Mucosa of descending colon (tissue), 3 donors: ENCODE measurements at regions not wholly inside any gene's neighbourhood (a gene's known extent, or its start where the extent isn't known, plus 50 kb on each side); places are given as distances from the start of the nearest gene placed in this dataset.

ENCODE experiments used
- ATAC-seq: fragments of 200-7000 bp; cut with Tn5 transposase; one replicate; pipeline ENCODE4 v1.9.1; 2020; ENCODE audit warnings: mild to moderate bottlenecking, moderate library complexity
- DNase-seq, 3 donors: peaks; one replicate each; pipeline ENCODE4 v3.0.0-alpha.2; 2020
- H3K36me3 ChIP-seq: fragments of 200-600 bp; one replicate; pipeline ENCODE4 v1.8.0; 2021; ENCODE audit warnings: low read depth, mild to moderate bottlenecking
- H3K4me1 ChIP-seq: fragments of 200-600 bp; one replicate; pipeline ENCODE4 v1.8.0; 2021; ENCODE audit warnings: low read depth, mild to moderate bottlenecking
- H3K4me3 ChIP-seq: fragments of 200-600 bp; one replicate; pipeline ENCODE4 v1.8.0; 2021; ENCODE audit warnings: mild to moderate bottlenecking
- H3K9me3 ChIP-seq: fragments of 200-600 bp; one replicate; pipeline ENCODE4 v1.8.0; 2021; ENCODE audit warnings: mild to moderate bottlenecking
- intact Hi-C, 2 donors: fragments of 100-400 bp; cut with DNase I in 1 of 2; cut with micrococcal nuclease in 1 of 2; formaldehyde crosslinking; loops; one replicate each; pipeline versions ENCODE4 v1.11.0 to v1.11.1; 2022; cut with DNase I, micrococcal nuclease
- TF ChIP-seq, protein P1 (sequence below): fragments of 200-600 bp; IDR thresholded peaks from one replicate; pipeline ENCODE4 v1.8.0; 2022; ENCODE audit warnings: antibody characterized with exemption, mild to moderate bottlenecking
- donor health status: DM: no; HTN: no; CAD: no; lungs with moderate emphysema.
- donor health status: DM: no; HTN: no; CAD: no.
- donor health status: DM: no; HTN: yes; CAD: no.

GRCh38 chr6:81988446-81988845 is 236.0 kb upstream of the TENT5A start:
- TF ChIP-seq, protein P1, sequence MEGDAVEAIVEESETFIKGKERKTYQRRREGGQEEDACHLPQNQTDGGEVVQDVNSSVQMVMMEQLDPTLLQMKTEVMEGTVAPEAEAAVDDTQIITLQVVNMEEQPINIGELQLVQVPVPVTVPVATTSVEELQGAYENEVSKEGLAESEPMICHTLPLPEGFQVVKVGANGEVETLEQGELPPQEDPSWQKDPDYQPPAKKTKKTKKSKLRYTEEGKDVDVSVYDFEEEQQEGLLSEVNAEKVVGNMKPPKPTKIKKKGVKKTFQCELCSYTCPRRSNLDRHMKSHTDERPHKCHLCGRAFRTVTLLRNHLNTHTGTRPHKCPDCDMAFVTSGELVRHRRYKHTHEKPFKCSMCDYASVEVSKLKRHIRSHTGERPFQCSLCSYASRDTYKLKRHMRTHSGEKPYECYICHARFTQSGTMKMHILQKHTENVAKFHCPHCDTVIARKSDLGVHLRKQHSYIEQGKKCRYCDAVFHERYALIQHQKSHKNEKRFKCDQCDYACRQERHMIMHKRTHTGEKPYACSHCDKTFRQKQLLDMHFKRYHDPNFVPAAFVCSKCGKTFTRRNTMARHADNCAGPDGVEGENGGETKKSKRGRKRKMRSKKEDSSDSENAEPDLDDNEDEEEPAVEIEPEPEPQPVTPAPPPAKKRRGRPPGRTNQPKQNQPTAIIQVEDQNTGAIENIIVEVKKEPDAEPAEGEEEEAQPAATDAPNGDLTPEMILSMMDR = no peak
- DNase-seq (no peak), ATAC-seq (no peak)
- intact Hi-C loops = no loop called here
- no peaks in the 10 kb centered on the region for H3K4me1 ChIP-seq
- H3K9me3 ChIP-seq = no peaks in the 10 kb centered on the region
- no peaks in the 10 kb centered on the region for H3K36me3 ChIP-seq
- no peak overlapping the region for H3K4me3 ChIP-seq

- Histone ChIP-seq H3K36me3 (no peaks in the 10 kb centered on the region), H3K9me3 (no peaks in the 10 kb centered on the region), H3K4me3 (no peak overlapping the region), H3K4me1 (no peaks in the 10 kb centered on the region)
- ATAC-seq (no peak), DNase-seq (no peak)
- TF ChIP-seq, protein P1 = no peak
- intact Hi-C loops = no loop called here
Observed at GRCh38 chr6:81987293-81987692, 234.8 kb upstream of the TENT5A start.

DNA sequence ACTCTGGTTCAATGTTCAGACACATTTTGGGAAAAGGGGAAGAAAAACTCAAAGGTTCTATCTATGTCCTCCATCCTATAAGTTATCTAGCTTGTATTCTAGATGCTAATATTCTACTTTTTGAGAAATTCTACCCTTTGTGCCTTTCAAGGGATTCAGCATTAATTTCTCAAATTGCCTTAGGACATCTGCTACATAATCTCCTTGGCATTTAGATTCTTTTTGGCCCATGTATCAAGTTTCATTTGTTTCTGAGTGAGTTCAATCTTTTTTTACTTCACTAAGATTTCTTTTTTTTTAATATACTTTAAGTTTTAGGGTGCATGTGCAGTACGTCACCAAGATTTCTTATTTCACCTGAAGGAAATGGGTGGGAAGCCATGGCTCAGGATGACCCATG is 232.7 kb upstream of the TENT5A start:
- H3K4me1 ChIP-seq = no peaks in the 10 kb centered on the region
- H3K9me3 ChIP-seq = no peaks in the 10 kb centered on the region
- H3K4me3 ChIP-seq = no peak overlapping the region
- DNase-seq (no peak), ATAC-seq (no peak)
- TF ChIP-seq, protein P1 = no peak
- H3K36me3 ChIP-seq = no peaks in the 10 kb centered on the region
- intact Hi-C loops = no loop called here

DNA sequence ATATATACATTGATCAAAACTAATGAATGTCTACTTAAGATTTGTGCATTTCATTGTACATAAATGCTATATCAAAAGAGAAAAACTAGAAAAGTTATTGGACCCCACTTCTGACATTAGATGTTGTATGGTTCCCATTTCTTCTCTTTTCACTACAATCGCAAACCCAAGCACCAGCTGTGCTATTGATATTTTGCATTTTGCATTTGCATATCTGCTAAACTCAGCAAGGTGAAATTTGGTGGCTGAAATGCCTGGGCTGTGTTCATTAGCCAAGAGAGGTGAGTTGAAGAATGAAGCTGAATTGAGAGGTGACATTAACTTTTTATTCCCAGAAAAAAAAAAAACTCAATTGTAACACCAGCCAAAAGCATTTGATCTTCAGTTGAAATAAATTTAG is 232.1 kb upstream of the TENT5A start:
- Histone ChIP-seq H3K36me3 (no peaks in the 10 kb centered on the region), H3K4me3 (no peak overlapping the region), H3K4me1 (no peaks in the 10 kb centered on the region), H3K9me3 (peaks cover 1% of the 10 kb centered on the region)
- DNase-seq (no peak), ATAC-seq (no peak)
- intact Hi-C loops = no loop called here
- TF ChIP-seq, protein P1 = no peak

- ATAC-seq (no peak), DNase-seq (no peak)
- Histone ChIP-seq H3K4me1 (no peaks in the 10 kb centered on the region), H3K4me3 (no peak overlapping the region), H3K36me3 (no peaks in the 10 kb centered on the region), H3K9me3 (peaks cover 2% of the 10 kb centered on the region)
- intact Hi-C loops = no loop called here
- TF ChIP-seq, protein P1 = no peak
Observed at GRCh38 chr6:81981812-81982211, 229.3 kb upstream of the TENT5A start.

GRCh38 chr6:81979767-81980166 is 227.3 kb upstream of the TENT5A start:
- DNase-seq = no peak

More at GRCh38 chr6:81979767-81980166, 227.3 kb upstream of the TENT5A start:
- ATAC-seq = no peak
- H3K4me3 ChIP-seq = no peak overlapping the region
- H3K36me3 ChIP-seq = no peaks in the 10 kb centered on the region
- peaks cover 2% of the 10 kb centered on the region for H3K9me3 ChIP-seq
- H3K4me1 ChIP-seq = no peaks in the 10 kb centered on the region
- TF ChIP-seq, protein P1 = no peak
- intact Hi-C loops = no loop called here
